ENCODE measurements at regions not wholly inside any gene's neighbourhood (a gene's known extent, or its start where the extent isn't known, plus 50 kb on each side); places are given as distances from the start of the nearest gene placed in this dataset.

DNA sequence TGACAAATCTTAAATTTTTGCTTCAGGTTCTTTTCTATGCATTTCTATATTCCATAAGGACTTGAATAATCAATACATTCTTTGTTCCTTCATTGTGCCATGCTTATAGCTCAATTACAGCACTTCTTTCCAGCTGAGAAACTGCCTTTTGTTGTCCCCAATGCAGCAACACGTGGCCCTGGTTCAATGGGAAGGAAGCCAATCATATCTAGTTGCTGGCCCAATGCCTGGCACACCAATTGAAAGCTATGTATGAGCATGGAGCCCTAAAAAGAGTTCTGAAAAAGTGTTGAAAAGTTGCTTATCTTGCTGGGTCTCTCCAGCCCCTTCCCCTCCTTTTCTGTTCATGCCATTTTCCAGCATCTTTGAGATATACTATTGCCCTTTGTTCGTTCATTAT lies 448.0 kb upstream of the FAT3 start:
- Histone ChIP-seq H3K4me1 (no peaks in the 10 kb centered on the region), H3K27me3 (no peaks in the 10 kb centered on the region), H3K36me3 (no peaks in the 10 kb centered on the region), H3K4me3 (no peak overlapping the region), H3K9me3 (no peaks in the 10 kb centered on the region), H3K27ac (replicated peaks in 1 of 4) (no peak overlapping the region)
- DNase-seq (ENCODE audit: extremely low spot score), result no peak
- intact Hi-C loops (cut with DNase I), result no loop called here
- no peak for TF ChIP-seq POLR2A (IDR thresholded peaks at IDR 0.05; ENCODE audit: low read depth)
- no peak for TF ChIP-seq EP300 (IDR thresholded peaks at IDR 0.05)
- TF ChIP-seq, protein P1, sequence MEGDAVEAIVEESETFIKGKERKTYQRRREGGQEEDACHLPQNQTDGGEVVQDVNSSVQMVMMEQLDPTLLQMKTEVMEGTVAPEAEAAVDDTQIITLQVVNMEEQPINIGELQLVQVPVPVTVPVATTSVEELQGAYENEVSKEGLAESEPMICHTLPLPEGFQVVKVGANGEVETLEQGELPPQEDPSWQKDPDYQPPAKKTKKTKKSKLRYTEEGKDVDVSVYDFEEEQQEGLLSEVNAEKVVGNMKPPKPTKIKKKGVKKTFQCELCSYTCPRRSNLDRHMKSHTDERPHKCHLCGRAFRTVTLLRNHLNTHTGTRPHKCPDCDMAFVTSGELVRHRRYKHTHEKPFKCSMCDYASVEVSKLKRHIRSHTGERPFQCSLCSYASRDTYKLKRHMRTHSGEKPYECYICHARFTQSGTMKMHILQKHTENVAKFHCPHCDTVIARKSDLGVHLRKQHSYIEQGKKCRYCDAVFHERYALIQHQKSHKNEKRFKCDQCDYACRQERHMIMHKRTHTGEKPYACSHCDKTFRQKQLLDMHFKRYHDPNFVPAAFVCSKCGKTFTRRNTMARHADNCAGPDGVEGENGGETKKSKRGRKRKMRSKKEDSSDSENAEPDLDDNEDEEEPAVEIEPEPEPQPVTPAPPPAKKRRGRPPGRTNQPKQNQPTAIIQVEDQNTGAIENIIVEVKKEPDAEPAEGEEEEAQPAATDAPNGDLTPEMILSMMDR (IDR thresholded peaks at IDR 0.05), result no peak
- TF ChIP-seq POLR2AphosphoS5 (IDR thresholded peaks at IDR 0.05), result no peak
- 52% methylated on average over 2 of the region's 2 CpGs for WGBS

DNA sequence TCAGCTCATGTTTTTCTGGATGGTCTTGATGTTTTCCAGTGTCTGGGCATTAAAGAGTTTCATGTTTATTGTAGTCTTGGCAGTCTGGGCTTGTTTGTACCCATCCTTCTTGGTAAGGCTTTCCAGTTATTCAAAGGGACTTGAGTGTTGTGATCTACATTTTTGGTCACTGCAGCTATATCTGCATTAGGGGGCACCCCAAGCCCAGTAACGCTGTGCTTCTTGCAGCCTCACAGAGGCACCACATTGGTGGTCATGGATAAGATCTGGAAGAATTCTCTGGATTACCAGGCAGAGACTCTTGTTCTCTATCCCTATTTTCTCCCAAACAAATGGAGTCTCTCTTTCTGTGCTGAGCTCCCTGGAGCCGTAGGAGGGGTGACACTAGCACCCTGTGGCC lies 451.5 kb upstream of the FAT3 start:
- no peak for DNase-seq (ENCODE audit: extremely low spot score)
- no peaks in the 10 kb centered on the region for H3K36me3 ChIP-seq
- no peaks in the 10 kb centered on the region for H3K27me3 ChIP-seq
- no peak overlapping the region for H3K27ac ChIP-seq (replicated peaks in 1 of 4)
- TF ChIP-seq, protein P1 (IDR thresholded peaks at IDR 0.05), result no peak
- TF ChIP-seq EP300 (IDR thresholded peaks at IDR 0.05) (no peak), POLR2A (IDR thresholded peaks at IDR 0.05; ENCODE audit: low read depth) (no peak), POLR2AphosphoS5 (IDR thresholded peaks at IDR 0.05) (no peak)
- intact Hi-C loops (cut with DNase I), result no loop called here
- H3K4me1 ChIP-seq, result no peaks in the 10 kb centered on the region
- 87% methylated on average over 2 of the region's 2 CpGs for WGBS
- H3K9me3 ChIP-seq, result peaks cover 0 to under 1% (median 0%) of the 10 kb centered on the region in 4 donors
- H3K4me3 ChIP-seq, result no peak overlapping the region

DNA sequence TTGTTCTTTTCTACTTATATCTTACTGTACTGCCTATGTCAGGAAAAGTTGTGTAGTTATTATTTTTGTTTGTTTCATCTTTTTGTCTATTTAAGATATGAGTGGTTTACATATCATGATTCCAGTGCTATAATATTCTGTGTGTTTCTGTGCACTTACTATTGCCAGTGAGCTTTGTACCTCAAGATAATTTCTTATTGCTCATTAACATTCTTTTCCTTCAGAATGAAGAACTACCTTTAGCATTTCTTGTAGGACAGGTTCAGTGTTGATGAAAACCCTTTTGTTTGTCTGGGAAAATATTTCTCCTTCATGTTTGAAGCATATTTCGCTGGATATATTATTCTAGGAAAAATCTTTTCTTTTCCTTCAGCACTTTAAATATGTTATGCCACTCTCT lies 452.7 kb upstream of the FAT3 start:
- Histone ChIP-seq H3K27me3 (no peaks in the 10 kb centered on the region), H3K27ac (replicated peaks in 1 of 4) (no peak overlapping the region), H3K4me1 (no peaks in the 10 kb centered on the region), H3K9me3 (peaks cover 0 to 4% (median 0%) of the 10 kb centered on the region in 4 donors), H3K4me3 (no peak overlapping the region), H3K36me3 (no peaks in the 10 kb centered on the region)
- DNase-seq (ENCODE audit: extremely low spot score), result no peak
- intact Hi-C loops (cut with DNase I), result no loop called here
- TF ChIP-seq EP300 (IDR thresholded peaks at IDR 0.05), result no peak
- no peak for TF ChIP-seq POLR2A (IDR thresholded peaks at IDR 0.05; ENCODE audit: low read depth)
- TF ChIP-seq, protein P1 (IDR thresholded peaks at IDR 0.05), result no peak
- TF ChIP-seq POLR2AphosphoS5 (IDR thresholded peaks at IDR 0.05), result no peak
- 86% methylated on average over 1 of the region's 1 CpG for WGBS

DNA sequence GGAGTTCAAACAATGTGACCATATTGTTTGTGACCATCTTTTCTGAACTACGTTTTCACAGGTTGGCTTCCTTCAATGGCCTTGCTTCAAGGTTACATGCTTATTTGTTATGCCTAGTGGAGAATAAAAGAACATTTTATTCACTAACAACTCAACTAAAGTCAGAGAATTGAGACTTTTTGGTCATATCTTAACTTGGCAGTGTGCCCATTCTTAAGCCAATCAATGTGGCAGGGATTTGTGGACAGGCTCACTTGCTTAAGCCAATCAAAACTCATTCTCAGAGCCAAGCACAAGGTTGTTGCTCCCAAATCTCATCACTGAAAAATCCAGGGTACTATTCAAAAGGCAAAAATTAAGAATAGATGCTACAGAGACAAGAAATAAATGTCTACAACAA lies 455.8 kb upstream of the FAT3 start:
- WGBS, result 81% methylated on average over 1 of the region's 1 CpG
- Histone ChIP-seq H3K4me1 (no peaks in the 10 kb centered on the region), H3K36me3 (no peaks in the 10 kb centered on the region), H3K27me3 (no peaks in the 10 kb centered on the region), H3K9me3 (peaks cover 0 to 4% (median 0%) of the 10 kb centered on the region in 4 donors), H3K4me3 (no peak overlapping the region), H3K27ac (replicated peaks in 1 of 4) (no peak overlapping the region)
- intact Hi-C loops (cut with DNase I), result no loop called here
- TF ChIP-seq POLR2AphosphoS5 (IDR thresholded peaks at IDR 0.05), result no peak
- no peak for TF ChIP-seq POLR2A (IDR thresholded peaks at IDR 0.05; ENCODE audit: low read depth)
- no peak for TF ChIP-seq EP300 (IDR thresholded peaks at IDR 0.05)
- TF ChIP-seq, protein P1 (IDR thresholded peaks at IDR 0.05), result no peak
- DNase-seq (ENCODE audit: extremely low spot score), result no peak

DNA sequence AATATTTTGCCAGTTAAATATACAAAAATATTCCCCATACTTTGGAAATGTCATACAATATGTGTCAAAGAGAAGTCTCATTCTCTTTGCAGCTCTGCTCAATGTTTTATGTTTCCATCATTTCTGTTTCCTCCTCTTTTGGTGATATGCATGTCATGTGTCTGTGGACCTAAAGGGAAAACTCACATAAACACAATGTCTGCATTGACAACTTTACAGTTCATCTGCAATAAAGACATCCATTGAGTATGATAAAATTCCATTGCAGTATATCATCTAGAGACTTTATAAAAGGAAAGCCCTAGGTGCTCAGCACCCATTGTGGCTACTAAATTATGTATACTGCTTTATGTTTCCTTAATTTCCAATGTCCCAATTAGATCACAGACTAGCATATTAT lies 461.3 kb upstream of the FAT3 start:
- H3K4me3 ChIP-seq, result no peak overlapping the region
- intact Hi-C loops (cut with DNase I), result no loop called here
- TF ChIP-seq POLR2AphosphoS5 (IDR thresholded peaks at IDR 0.05), result no peak
- no peak for TF ChIP-seq EP300 (IDR thresholded peaks at IDR 0.05)
- TF ChIP-seq, protein P1 (IDR thresholded peaks at IDR 0.05), result no peak
- no peak for TF ChIP-seq POLR2A (IDR thresholded peaks at IDR 0.05; ENCODE audit: low read depth)
- H3K9me3 ChIP-seq, result peaks cover 0 to 4% (median 0%) of the 10 kb centered on the region in 4 donors
- no peaks in the 10 kb centered on the region for H3K4me1 ChIP-seq
- no peak overlapping the region for H3K27ac ChIP-seq (replicated peaks in 1 of 4)
- no peaks in the 10 kb centered on the region for H3K36me3 ChIP-seq
- H3K27me3 ChIP-seq, result no peaks in the 10 kb centered on the region
- DNase-seq (ENCODE audit: extremely low spot score), result no peak
